ENCODE measurements at regions not wholly inside any gene's neighbourhood (a gene's known extent, or its start where the extent isn't known, plus 50 kb on each side); places are given as distances from the start of the nearest gene placed in this dataset.

- no peak for TF ChIP-seq EZH2 (IDR thresholded peaks at IDR 0.05; ENCODE audit: borderline replicate concordance, low read depth, low read length, severe bottlenecking)
- TF ChIP-seq GATA2 (IDR thresholded peaks at IDR 0.05; ENCODE audit: insufficient read depth, insufficient read length, low read depth, low read length) = no peak
Observed at GRCh38 chr2:164055623-164056022, 319.8 kb upstream of the FIGN start.

All from endothelial cell of umbilical vein (primary cell).